ENCODE measurements at regions not wholly inside any gene's neighbourhood (a gene's known extent, or its start where the extent isn't known, plus 50 kb on each side); places are given as distances from the start of the nearest gene placed in this dataset.
"Not testable (repeated sequence)": the region's sequence is repeated elsewhere in the genome, so short reads cannot be mapped to it uniquely, and the experiment has no call there.

DNA sequence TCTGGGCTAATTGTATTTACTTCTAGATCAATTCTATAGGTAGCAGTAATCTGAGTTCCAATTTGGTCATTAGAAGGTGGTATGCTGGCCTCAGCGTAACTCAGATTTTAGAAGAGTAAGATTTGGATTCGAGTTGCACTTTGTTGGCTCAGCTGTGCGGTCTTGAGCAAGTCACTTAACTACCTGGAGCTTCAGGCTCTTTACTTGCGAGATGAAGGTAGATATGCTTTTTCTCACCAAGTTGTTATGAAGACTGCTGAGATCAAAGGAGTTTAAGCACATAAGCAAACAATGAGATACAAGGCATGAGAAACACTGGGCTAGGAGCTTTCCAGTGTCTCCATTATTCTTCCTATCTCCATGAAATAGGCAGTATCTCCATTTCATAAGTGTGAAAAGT is 133.8 kb upstream of the RANBP3L start:
- no peak for FAIRE-seq

DNA sequence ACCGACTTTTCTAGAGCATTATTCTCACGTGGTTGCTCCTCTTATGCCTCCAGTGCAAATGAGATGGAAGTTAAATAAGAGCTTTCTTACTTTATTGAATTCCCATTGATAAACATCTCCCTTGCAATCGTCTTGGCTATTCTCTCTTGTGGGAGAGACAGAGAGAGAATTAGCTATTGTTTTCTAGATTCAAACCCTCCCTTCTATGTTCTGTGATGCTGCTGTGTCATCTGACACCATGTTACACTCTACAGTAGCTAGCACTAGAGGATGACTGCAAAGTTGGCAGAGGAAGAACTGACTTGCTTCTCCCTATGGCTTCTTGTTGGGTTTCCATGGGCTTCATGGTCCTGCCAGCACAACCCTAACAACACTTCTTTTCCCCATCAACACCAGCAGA is 134.6 kb upstream of the RANBP3L start:
- no peak for FAIRE-seq

DNA sequence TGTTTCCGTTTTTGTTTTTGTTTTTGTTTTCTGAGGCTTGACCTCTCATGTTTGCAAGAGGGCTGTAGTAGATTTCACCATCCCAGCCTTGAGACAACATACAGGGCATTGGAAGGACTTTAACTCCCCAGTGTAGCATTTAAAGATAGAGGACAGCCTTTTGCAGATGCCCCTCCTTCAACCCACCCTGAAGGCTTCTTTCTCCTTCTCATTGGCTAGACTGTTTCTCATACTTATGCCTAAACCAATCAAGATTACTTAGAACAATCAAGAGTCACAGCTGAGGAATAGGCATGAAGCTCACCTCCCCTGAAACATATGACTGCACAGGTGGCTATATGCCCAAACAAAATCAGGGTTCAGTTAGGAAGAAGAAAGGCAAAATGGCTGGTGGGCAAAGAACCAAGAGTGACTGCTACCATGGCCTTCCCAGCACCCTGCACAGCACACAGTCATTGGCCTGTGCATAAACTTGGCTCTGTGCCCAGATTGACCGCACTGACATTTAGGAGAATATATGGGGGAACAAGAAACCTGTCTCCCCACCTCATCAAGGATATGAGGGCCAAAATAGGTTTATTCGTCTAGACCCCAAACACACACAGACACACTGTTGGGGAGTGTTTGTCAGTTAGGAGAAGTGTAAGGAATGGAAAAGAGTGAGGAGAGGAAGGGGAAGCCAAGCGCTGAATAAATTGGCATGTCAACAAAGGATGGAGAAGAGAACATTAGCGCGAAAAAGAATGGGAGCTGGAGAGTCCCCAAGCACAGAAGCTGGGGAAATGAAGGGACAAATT is 137.3 kb upstream of the RANBP3L start:
- no peak for FAIRE-seq

DNA sequence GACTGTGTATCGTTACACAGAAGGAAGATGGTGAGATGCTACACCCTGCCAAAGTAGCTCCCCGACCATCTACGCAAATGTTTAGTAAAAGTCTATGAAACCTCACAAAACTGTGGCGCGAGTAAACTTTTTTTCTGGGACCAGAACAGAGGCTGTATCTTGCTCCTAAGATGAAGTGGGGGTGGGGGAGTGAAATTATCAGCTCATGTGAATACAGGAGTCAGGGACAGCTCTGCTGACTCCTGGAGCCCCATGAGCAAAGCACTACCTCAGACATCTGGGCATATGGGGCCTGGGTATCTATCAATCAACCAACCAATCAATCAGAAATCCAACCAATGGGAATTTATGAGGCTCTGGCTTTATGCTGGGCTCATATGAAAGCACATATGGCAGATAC is 138.6 kb upstream of the RANBP3L start:
- no peak for FAIRE-seq

DNA sequence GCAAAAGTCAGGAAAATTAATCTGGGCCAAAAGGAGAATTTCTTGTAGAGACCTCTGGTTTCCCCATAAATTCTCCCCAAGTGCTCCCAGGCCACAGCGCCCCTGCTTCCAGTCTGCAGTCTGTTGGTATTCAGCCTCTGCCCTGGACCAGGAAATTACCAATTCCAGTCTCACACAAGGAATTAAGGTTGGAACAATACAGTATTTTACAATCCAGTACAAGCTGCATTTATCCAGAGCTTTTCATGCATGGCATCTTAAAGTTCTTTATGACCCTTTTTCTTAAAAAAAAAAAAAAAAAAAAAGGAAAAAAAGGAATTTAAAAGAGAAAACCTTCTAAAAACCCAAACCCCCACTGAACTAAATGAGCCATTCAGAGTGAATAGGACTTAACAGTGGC is 139.6 kb upstream of the RANBP3L start:
- FAIRE-seq = no peak

DNA sequence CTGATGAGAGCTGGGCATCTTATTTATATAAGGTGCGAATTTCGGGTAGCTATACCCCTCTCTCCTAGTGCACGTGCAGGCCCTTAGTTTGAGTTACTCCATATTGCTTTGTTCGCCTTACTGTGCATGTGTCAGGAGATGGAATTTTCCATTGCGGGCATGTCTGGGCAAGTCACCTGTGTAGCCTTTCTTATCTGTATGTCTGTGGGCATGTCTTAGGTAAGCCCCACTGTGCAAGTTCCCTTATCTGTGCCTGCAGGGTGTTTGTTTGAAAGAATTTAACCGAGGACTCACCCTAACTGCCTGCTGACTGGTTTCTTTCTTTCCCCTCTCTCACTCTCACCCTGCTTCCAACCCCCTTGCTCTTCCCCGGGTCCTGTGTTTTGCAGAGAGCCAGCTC is 140.7 kb upstream of the RANBP3L start:
- no peak for FAIRE-seq

DNA sequence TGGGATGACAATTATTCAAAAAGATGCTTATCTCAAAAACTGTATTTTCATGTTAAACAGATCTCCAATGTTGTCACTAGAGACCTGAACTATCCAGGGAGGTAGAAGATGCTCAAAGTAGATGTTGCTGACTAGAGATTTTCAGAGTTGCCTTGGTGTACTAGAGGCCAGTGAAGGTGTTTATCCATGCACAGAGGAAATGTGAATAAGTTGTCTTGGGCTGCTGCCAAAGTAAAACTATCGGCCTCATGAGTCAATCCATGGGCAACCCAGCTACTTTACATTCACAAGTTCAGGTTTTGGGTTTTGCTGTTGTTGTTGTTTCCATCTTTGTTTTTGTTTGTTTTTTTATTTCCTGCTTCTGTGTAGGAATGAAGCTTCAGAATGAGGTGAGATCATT is 141.1 kb upstream of the RANBP3L start:
- FAIRE-seq = no peak

DNA sequence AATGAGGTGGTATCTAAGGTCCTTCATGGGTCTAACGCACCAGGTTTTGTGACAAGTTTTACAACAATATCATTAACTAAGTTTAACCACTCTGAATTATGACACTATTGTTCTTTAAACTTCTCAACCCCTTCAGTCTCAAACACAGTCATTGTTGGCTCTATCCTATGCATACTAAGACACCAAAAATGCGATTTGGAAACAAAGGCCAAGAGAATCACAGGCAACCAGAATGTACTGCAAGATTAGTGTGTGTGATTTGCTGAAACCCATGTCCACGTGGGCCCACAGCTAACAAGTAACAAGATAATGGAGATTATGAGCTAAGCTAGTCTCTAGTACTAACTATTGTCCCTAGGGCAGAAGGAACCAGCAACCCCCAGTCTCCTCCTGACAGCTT is 142.2 kb upstream of the RANBP3L start:
- no peak for FAIRE-seq

DNA sequence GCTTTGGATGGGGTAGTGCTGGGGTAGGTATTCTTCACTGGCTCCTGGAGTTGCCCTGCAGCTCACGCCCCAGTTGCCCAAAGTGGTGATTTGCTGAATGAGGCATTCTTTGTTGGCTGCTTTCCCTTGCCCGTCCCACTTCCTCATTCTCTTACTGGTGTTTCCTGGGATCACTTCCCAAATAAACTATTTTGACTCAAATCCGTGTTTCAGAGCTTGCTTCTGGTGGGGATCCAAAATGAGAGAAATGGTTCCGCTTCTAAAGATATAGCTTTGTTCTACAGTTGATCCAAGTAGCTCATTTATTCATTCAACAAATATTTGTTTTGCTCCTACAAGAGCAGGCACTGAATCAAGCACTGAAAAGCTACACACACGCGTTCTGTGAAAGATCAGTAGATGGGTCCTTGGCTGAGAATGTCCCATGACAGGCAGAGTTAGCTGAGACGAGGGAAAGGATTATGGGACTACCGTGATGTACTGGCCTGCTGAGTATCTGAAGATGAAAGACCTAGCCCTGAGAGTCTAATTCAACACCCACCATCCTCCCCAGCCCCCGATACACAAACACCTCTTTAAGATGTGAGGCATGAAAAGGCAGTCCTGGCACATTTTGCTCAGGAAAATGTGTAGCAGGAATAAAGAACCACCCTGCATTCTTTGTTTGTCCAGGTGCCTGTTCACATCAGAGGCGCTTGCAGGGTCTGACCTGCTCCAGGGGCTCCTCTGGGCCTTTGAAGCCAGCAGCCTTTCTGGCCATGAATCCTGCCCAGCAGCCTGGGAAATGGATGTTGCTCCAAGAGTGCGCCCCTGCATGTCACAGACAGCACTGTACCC is 143.1 kb upstream of the RANBP3L start:
- no peak for FAIRE-seq

DNA sequence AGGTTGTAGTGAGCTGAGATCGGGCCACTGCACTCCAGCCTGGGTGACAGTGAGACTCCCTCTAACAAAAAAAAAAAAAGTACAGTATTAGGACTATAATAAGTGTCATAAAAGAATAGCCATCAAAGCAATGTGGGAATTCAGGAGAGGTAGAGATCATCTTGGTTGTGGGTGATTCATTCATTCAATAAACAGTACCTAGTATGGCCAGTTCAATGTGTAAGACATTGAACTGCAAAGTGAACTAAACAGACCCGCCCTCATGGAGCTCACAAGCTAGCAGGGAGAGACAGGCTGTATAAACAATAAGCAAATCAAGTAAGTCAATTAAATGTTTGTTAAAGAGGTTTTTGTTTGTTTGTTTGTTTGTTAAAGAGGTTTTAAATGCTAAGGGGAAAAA is 146.1 kb upstream of the RANBP3L start:
- no peak for FAIRE-seq

DNA sequence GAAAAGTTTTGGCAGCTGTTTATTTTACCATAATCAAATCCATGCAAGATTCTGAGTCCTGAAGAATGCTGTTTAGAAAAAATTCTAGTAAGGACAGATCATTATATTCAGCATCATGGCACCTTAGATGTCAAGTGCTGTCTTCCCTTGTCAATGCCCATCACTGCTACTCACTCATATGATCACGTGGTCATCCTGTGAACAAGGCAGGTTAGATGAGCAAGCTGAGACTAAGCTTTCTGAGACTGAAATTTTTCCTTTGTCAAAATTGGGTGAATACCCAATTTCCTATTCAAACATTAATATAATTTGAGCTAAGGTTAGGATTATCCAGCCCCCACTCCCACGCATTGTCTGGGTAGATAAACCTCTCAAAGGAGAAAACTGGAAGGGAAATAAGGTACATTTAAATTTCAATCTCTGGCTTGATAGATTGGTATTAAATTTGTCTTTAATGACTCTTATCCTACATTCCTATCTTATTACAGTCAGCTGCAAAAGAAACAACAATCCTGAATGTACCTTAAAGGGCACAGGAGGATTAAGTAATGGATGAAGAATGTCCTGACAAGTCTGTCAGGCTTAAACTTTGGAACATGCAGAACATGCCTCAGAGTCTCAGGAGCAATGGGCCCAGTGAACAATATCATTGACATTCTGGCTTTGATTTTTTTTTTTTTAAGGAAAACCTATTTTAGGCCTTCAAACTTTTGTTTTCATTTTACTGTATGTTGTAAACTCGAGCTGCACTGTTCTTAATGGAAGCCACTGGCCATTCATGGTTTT is 148.7 kb upstream of the RANBP3L start:
- no peak for FAIRE-seq

DNA sequence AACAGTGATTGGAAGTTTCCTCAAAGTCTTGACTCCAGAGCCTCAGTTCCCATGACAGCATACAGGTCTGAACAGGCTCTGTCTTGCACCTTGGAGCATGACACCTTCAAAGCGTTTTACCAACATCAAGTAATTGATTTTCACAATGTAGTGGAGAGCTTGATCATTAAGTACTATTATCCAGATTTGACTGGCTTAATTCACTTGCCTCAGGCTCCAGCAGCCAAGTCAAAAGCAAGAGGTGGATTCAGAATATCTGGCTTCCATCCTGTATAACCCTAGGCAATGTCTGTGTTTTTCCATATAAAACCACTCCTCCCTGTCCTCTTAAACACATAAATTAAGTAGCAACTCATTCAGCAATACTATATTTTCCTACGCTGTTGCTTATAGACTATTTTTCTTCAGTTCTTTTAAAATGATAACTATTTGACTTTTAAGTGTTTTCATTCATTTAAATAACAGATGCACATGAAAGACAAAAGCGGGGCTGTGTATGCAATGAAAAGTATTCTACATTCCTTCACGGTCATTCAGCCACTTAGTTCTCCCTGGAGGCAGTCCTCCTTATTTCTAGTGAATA is 150.8 kb upstream of the RANBP3L start:
- no peak for FAIRE-seq

DNA sequence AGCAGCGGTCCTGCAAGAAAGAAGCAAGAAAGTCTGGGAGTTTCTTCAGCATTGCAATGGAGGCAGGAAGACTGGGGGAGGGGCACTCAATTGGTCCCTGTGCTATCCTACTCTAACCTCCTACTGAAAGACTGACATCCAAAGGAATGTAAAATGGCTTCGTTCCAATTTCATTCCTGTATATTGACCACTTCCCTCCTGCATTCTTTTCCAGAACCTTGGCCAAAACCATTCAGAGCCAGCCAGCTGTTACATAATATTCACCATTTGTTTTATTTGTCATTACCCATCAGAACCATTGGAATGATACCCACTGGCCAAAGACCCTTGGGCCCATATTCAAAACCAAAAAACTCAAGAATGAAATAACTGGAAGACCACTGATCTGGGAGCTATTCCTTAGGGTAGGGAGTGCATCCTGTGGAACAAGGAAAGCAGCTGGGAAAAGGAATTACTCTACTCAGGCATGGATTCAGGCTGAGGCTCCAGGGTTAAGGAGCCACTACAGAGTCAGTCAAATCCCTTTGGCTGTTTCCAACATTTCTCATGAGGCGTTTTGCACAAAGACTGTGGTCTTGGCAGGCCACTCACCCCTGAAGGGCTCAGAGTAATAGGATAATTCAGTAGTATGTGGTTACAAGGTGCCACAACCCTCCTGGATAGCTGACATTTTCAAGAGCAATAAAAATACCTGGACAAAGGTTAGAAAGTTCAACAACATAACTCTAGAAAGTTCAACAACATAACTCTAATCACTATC is 148.7 kb upstream of the SLC1A3 start:
- no peak for FAIRE-seq

DNA sequence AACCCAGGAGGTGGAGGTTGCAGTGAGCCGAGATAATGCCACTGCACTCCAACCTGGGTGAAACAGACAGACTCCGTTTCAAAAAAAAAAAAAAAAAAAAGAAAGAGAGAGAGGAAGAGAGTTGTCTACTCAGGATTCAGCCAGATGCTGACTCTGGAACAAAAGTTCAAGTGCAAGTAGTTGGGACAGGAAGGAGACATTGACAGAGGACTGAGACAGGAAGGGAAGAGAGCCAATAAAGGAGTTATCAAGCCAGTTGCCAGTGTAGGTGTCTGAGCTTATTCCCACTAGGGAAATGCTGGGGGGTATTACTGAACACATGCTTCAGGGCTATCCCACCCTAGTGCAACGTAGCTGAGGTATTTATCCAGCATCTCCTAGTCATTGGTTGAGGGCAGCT is 147.7 kb upstream of the SLC1A3 start:
- no peak for FAIRE-seq

DNA sequence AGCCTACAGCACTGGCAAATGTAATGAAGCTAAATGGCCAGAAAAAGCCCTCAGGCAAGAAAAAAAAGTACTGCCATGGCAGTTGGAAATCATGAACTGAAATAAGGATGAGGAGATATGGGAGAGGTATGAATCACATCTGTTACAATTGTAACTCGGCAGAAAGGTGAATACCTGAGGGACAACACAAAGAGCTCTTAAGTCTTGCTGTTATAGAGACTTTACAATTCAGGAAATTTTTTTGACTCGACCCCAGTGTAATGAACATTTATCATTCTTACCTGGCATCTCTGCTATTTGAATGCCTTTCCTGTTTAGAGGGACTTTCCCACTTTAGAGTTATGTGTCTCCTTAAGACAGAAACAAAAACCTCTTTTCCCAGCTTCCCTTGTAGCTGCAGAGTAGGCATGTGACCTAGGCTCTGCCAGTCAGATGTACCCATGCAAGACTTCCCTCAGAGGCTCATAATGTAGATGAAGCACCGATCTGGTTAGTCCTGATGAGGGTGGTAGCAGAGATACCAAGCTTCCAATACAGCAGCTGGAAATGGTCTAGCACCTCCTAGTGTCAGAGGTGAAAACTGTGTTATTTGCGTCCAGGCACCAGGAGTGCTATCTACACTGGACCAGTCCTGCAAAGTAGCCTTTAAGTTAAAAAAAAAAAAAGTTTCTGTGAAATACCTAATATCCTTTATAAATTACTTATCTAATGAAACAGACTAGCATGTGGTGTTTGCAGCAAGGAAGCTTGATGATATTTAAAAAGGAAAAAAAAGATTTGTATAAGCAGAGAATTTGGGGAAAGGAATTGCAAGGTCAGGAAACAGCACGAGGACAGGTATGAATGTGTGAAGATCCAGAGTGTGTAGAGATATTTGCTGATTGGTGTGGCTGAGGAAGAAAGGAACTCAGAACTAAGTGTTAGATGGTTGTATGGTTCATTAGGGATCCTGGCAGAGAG is 146.9 kb upstream of the SLC1A3 start:
- no peak for FAIRE-seq

DNA sequence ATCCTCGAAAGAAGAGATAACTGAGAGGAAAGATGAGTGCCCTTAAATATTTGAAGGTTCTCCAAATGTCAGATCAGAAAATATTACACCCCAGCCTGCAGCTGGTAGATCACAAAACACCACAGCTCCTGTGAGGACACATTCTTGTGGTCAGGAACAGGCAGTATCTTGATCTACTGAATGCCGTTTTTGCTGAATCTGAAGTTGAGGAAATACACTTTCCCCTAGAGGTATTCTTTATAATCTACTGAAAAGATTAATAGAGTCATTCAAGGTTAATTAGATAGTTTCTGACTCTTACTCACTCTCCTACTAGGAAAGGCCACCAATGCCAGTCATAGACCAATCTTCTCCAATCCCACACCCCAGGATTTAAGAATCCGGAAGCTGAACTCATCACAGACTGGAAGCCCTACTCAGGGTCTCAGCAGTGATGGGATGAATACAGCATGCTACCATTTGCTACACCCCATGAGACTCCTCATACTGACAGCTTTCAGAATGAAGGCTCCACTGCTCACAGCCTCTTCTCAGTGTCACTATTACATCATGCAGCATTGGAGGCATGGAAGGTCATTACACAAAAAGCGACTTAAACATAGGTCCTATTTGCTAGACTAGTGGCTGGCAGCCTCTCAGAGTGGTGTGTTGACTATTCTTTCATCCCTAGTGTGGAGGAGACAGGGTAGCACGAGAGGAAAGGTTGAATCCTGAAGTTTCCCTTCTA is 143.9 kb upstream of the SLC1A3 start:
- no peak for FAIRE-seq

DNA sequence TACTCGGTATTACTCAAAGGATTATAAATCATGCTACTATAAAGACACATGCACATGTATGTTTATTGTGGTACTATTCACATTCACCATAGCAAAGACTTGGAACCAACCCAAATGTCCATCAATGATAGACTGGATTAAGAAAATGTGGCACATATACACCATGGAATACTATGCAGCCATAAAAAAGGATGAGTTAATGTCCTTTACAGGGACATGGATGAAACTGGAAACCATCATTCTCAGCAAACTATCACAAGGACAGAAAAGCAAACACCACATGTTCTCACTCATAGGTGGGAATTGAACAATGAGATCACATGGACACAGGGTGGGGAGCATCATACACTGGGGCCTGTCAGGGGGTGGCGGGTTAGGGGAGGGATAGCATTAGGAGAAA is 130.5 kb upstream of the SLC1A3 start:
- FAIRE-seq = not testable (repeated sequence)

DNA sequence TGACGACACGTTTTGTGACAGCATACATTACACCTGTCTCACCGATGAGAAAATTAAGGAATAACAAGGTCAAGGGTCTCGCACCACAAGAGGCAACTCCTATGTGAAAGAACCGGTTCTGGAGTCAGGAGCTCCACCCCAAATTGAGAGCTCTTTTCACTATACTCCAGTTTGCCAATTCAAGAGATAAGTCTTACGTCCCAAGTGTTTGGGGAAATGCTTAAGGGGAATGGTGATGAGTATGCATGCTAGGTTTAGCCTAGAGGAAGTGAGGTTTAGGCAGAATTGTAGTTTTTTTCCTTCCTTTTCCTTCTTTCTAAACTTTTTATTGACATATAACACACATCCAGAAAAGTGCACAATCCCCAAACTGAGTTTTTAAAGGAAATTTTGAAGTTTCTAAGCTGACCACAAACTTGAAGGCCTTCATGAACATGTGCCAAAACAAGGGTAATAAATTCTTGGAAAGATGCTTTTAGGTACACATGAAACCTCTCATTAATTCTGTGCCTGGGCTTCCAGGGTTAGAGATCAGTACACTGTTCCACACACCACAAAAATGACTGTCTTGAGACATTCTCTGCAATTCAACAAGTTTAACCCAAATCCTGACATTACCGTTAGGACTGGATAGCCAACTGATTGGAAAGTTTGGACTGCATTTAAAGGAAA is 127.6 kb upstream of the SLC1A3 start:
- no peak for FAIRE-seq

DNA sequence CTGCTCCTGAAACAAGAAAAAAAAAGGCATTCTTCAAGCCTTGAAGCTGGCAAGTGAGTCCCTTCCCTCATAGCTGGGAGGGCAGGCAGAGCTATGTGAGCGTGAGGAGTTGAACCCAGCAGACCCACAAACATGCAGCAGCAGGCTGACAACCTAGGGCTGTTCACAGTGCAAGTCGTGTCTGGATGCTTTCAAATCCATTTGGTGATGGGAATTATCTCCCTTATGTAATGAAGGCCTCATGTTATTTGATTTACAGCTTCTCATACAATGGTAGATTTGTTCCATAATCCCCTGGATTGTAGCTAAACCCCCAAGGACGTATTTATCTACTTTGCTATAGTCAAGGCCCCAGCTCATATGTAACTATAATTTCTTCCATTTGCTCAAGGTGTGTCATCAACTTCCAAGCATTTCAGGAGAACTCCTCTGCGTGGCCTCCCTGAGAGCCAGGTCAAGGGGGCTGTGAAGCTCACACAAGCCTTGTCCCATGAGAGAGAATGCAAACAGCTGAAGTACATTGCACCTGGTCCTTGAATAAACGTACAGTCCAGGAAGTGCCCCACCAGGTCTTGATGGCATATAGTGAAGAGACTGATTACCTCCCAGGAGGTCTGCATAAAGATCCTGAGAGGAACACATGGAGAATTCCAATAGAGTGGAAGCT is 124.8 kb upstream of the SLC1A3 start:
- FAIRE-seq = no peak
